ENCODE measurements at regions not wholly inside any gene's neighbourhood (a gene's known extent, or its start where the extent isn't known, plus 50 kb on each side); places are given as distances from the start of the nearest gene placed in this dataset.
"Not testable (repeated sequence)": the region's sequence is repeated elsewhere in the genome, so short reads cannot be mapped to it uniquely, and the experiment has no call there.

DNA sequence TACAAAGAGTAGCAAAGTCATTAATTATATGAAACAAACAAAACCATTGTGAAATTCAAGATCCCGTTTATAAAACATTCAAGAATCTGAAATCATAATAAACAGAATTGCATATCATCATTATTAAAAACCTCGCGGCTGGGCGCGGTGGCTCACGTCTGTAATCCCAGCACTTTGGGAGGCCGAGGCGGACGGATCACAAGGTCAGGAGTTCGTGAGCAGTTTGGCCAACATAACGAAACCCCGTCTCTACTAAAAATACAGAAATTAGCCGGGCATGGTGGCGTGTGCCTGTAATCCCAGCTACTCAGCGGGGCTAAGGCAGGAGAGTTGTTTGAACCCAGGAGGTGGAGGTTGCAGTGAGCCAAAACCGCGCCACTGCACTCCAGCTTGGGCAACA is 80.3 kb upstream of the COPS8 start:
- TF ChIP-seq SMAD1 (IDR thresholded peaks at IDR 0.05; ENCODE audit: low read depth, low read length, partially characterized antibody); PTBP1 (IDR thresholded peaks at IDR 0.05; ENCODE audit: low read depth, low read length); EZH2 (IDR thresholded peaks at IDR 0.05; ENCODE audit: borderline replicate concordance, low read depth, low read length); POLR2A (conservative IDR thresholded peaks at IDR 0.05); TEAD4 (IDR thresholded peaks at IDR 0.05; ENCODE audit: low read length); TEAD4 (CRISPR knock-in tag; IDR thresholded peaks at IDR 0.05; ENCODE audit: borderline replicate concordance); DNMT1 (IDR thresholded peaks at IDR 0.05): not testable (repeated sequence)
- TF ChIP-seq, protein P1, sequence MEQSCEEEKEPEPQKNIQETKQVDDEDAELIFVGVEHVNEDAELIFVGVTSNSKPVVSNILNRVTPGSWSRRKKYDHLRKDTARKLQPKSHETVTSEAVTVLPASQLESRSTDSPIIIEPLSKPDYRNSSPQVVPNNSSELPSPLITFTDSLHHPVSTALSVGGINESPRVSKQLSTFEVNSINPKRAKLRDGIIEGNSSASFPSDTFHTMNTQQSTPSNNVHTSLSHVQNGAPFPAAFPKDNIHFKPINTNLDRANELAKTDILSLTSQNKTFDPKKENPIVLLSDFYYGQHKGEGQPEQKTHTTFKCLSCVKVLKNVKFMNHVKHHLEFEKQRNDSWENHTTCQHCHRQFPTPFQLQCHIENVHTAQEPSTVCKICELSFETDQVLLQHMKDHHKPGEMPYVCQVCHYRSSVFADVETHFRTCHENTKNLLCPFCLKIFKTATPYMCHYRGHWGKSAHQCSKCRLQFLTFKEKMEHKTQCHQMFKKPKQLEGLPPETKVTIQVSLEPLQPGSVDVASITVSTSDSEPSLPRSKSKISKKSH (CRISPR knock-in tag; IDR thresholded peaks at IDR 0.05): not testable (repeated sequence)

All from K562 (cell line).